ENCODE measurements at regions not wholly inside any gene's neighbourhood (a gene's known extent, or its start where the extent isn't known, plus 50 kb on each side); places are given as distances from the start of the nearest gene placed in this dataset.
"Not testable (repeated sequence)": the region's sequence is repeated elsewhere in the genome, so short reads cannot be mapped to it uniquely, and the experiment has no call there.

- no peak for DNase-seq (ENCODE audit: low spot score)
Observed at GRCh38 chr13:54004026-54004699, 975.5 kb downstream of the OLFM4 start.

DNA sequence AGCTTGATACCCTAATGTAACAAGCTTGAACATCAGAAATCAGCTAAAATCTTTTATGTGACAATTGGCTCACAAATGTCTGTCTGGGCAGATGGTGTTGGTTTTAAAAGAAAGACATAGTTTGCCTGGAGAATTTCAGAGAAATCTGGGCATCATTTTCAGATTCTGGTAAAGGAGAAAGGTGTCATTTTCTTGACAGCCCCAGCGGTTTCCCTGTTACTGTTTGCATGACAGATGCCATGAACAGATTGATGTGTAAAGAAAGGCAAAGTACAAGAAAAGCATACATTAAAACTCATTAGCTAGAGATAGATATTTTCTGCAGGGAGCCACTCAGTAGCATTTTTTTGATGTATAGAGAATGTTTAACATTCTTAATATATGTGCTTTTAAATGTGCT is 987.9 kb downstream of the OLFM4 start:
- DNase-seq (ENCODE audit: low spot score) = no peak

DNA sequence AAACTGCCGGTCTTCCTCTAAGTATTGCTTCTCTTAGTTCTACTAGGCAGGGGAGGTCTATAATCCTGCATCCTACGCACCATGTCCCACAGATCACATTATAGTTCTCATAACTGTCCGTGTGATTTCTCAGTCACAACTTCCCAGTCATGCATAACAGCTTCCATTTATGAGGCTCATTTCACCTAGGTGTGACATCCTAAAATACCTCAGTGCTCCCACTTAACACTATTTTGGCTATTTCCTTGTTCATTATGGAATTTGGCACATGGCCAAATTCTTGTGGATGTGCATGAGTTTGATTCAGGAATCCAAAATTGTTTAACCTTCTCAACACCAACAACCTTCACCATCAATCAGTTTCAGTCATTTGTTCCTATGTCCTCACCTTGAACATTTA is 989.9 kb downstream of the OLFM4 start:
- DNase-seq (ENCODE audit: low spot score) = no peak

GRCh38 chr13:54029226-54029625 is 1000.6 kb downstream of the OLFM4 start:
- no peak for DNase-seq (ENCODE audit: low spot score)

DNA sequence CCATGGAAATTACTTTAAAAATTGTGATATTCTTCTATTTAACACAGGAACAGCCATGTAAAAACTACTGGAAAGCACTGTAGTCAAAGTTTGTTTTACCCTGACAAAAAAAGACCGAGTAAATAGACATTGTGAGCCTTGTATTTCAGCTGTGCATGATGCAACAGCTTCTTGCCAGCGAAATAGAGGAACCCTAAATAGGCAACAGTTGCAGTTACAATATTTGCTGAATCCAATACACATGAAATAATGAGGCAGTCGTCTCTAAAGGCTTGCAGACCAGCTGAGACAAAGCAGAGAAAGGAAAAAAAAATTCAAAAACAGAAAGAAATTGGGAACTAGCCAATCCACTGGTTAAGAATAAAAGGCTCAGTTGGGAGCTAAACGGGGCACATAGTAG is 1001.1 kb downstream of the OLFM4 start:
- DNase-seq (ENCODE audit: low spot score) = no peak

DNA sequence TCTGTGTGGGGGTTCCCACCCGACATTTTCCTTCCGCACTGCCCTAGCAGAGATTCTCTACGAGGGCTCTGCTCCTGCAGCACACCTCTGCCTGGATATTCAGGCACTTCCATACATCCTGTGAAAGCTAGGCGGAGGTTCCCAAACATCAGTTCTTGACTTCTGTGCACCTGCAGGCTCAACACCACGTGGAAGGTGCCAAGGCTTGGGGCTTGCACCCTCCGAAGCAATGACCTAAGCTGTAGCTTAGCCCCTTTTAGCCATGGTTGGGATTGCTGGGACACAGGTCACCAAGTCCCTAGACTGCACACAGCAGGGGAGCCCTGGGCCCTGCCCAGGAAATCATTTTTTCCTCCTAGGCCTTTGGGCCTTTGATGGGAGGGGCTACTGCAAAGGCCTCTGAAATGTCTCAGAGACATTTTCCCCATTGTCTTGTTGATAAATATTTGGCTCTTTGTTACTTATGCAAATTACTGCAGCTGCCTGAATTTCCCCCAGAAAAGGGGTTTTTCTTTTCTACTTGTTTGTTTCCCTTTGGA is 1004.8 kb downstream of the OLFM4 start:
- no peak for DNase-seq (ENCODE audit: low spot score)

- no peak for DNase-seq (ENCODE audit: low spot score)
Observed at GRCh38 chr13:54034047-54034446, 1005.4 kb downstream of the OLFM4 start.

DNA sequence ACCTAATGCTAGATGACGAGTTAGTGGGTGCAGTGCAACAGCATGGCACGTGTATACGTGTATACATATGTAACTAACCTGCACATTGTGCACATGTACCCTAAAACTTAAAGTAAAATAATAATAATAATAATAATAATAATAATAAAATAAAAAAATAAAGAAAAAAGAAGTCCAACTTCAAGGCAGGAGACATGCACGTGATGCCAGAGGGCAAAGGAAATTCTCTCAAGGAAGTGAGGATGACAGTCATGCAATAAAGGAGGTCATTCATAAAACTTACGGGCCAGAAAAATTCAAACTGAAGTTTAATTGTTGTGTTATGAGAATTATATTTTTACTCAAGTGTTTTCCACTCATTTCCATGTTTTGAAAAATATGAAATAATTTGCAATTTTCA is 1028.8 kb downstream of the OLFM4 start:
- not testable (repeated sequence) for DNase-seq (ENCODE audit: low spot score)

GRCh38 chr13:54069958-54070357 is 1041.3 kb downstream of the OLFM4 start:
- not testable (repeated sequence) for DNase-seq (ENCODE audit: low spot score)

DNA sequence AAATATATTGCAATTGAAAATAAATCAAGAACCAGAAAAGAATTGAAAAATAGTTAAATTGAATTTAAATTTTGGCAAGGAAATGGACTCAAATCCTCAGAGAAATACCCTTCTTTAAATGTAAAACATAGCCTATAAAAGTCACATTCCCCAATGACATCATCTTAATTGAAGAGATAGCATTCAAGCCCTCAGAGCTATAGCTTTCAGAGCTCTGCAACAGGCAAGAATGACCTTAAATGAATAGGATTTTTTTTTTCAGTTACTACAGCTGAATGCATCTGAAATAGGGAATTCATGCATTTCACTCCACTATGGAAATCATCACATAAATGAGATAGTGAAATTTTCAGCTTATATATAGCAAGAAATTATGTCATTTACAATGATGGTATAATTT is 1049.0 kb downstream of the OLFM4 start:
- DNase-seq (ENCODE audit: low spot score) = no peak

GRCh38 chr13:54078271-54078870 is 1049.8 kb downstream of the OLFM4 start:
- no peak for DNase-seq (ENCODE audit: low spot score)

- DNase-seq (ENCODE audit: low spot score) = not testable (repeated sequence)
Observed at GRCh38 chr13:54082309-54082708, 1053.7 kb downstream of the OLFM4 start.

- DNase-seq (ENCODE audit: low spot score) = no peak
Observed at GRCh38 chr13:54091884-54092283, 1063.3 kb downstream of the OLFM4 start.

DNA sequence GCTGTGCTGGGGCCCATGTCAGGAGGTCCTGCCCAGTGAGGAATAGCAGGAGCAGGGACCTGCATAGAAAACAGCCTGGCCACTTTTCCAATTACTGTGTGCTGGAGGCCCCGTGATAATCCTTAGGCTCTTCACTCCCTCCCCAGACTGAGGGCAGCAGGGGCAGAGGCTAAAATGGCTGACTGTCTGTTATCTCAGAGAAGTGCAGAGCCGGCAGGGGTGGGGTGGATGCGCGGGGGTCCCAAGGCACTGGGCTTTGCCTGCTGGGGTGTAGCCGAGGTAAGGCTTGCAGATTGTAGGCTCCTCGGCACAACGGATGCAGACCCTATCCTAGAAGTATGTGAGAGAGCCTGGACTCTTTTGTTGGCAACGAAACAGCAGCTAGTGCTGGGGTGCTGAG is 1064.1 kb downstream of the OLFM4 start:
- no peak for DNase-seq (ENCODE audit: low spot score)

- no peak for DNase-seq (ENCODE audit: low spot score)
Observed at GRCh38 chr13:54110597-54110996, 1082.0 kb downstream of the OLFM4 start.

DNA sequence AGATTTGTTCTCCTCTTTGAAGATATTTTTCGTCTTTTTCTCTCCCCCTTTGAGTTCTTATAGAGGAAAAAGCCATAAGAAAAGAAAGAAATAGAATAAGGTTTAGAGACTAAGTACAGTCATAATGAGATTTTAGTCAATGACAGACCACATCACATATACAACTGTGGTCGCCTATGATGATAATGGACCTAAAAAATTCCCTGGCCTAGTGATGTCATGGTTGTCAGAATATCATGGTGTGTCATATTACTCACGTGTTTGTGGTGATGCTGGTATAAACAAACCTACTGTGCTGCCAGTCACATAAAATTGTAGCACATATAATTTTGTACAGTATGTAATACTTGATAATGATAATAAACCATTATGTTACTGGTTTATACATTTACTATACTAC is 1096.1 kb downstream of the OLFM4 start:
- DNase-seq (ENCODE audit: low spot score) = no peak

DNA sequence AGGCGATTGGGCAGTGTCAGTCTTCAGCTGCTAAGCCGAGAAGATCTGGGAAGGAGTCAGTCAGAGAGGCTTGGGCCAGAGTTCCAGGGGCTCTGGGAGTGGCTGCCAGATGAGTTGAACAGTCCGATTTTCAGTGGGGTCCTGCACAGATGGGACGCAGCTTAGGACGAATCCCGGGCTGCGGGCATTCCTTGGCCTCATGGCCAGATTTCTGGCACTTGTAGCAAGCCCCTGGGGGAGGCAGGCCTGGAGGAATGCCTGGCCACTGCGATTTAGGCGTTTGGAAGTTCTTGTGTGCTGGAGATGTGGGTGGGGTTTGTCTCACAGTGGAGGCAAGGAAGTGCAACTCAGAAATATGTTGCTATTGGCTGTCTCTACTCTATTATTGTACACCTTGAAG is 1102.3 kb downstream of the OLFM4 start:
- DNase-seq (ENCODE audit: low spot score) = not testable (repeated sequence)

GRCh38 chr13:54131433-54131832 is 1102.8 kb downstream of the OLFM4 start:
- not testable (repeated sequence) for DNase-seq (ENCODE audit: low spot score)

GRCh38 chr13:54132127-54132526 is 1103.5 kb downstream of the OLFM4 start:
- DNase-seq (ENCODE audit: low spot score) = not testable (repeated sequence)

DNA sequence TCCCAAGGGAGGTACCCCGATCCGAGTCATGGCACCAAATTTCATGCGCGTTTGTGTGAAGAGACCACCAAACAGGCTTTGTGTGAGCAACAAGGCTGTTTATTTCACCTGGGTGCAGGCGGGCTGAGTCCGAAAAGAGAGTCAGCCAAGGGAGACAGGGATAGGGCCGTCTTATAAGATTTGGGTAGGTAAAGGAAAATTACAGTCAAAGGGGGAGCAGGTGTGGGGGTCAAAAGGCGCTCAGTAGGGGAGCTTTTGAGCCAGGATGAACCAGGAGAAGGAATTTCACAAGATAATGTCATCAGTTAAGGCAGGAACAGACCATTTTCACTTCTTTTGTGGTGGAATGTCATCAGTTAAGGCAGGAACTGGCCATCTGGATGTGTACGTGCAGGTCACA is 1104.1 kb downstream of the OLFM4 start:
- DNase-seq (ENCODE audit: low spot score) = not testable (repeated sequence)

DNA sequence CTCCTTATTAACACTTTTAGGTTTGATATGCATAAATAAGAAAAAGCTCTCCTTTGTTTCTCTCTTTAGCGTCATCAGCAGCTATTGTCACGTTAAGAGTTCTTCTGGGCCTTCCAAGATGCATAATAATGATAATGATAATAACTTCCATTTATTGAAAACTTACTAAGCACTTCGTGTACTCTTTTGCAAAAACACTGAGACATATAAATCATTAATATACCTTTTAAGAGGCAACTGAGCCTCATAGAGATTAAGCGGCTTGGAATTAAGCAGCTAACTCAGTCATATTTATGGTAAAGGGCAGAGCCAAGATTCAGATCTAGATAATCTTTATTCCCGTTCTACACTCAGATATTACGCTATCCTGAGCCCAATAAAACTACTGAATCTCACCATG is 1105.1 kb downstream of the OLFM4 start:
- no peak for DNase-seq (ENCODE audit: low spot score)

- no peak for DNase-seq (ENCODE audit: low spot score)
Observed at GRCh38 chr13:54144828-54145227, 1116.2 kb downstream of the OLFM4 start.

GRCh38 chr13:54150851-54151250 is 1122.2 kb downstream of the OLFM4 start:
- no peak for DNase-seq (ENCODE audit: low spot score)

DNA sequence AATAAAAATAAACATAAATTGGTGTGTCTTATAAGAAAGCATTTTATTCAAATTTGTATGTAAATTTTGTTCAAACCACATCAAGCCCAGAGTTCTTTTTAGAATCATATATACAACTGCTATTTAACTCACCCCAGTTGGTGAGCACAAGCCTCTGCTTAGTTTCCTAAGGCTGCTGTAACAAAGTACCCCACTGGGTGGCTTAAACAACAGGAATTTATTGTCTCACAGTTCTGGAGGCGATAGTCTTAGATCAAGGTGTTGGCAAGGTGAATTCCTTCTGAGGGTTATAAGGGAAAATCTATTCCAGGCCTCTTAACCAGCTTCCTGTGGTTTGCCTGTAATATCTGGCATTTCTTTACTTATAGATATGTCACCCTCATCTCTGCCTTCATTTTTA is 1133.5 kb downstream of the OLFM4 start:
- DNase-seq (ENCODE audit: low spot score) = no peak
